GM19238 (cell line): ENCODE measurements at regions not wholly inside any gene's neighbourhood (a gene's known extent, or its start where the extent isn't known, plus 50 kb on each side); places are given as distances from the start of the nearest gene placed in this dataset.

Experiments
- DNase-seq: peaks from one replicate; pipeline ENCODE4 v3.0.0; 2011; ENCODE audit warnings: low spot score; ENCODE audit not compliant: insufficient read length

GRCh38 chr16:5874899-5875298 lies 777.3 kb upstream of the EEF2KMT start:
- DNase-seq, result no peak

- no peak for DNase-seq
These were observed 775.6 kb upstream of the EEF2KMT start for GRCh38 chr16:5873221-5873620.

GRCh38 chr16:5870886-5871691 lies 773.5 kb upstream of the EEF2KMT start:
- no peak for DNase-seq

GRCh38 chr16:5867250-5867649 lies 769.7 kb upstream of the EEF2KMT start:
- no peak for DNase-seq

- DNase-seq, result no peak
These were observed 767.6 kb upstream of the EEF2KMT start for GRCh38 chr16:5865236-5865635.

- no peak for DNase-seq
These were observed 765.5 kb upstream of the EEF2KMT start for GRCh38 chr16:5863071-5863606.

GRCh38 chr16:5862103-5862840 lies 764.7 kb upstream of the EEF2KMT start:
- DNase-seq, result no peak

GRCh38 chr16:5861241-5861640 lies 763.6 kb upstream of the EEF2KMT start:
- no peak for DNase-seq

- DNase-seq, result no peak
These were observed 760.6 kb upstream of the EEF2KMT start for GRCh38 chr16:5858180-5858579.

- no peak for DNase-seq
These were observed 756.4 kb upstream of the EEF2KMT start for GRCh38 chr16:5854027-5854426.

- no peak for DNase-seq
These were observed 754.6 kb upstream of the EEF2KMT start for GRCh38 chr16:5852151-5852550.

GRCh38 chr16:5851393-5851982 lies 753.9 kb upstream of the EEF2KMT start:
- no peak for DNase-seq

- no peak for DNase-seq
These were observed 753.2 kb upstream of the EEF2KMT start for GRCh38 chr16:5850632-5851392.

GRCh38 chr16:5845046-5845445 lies 747.5 kb upstream of the EEF2KMT start:
- DNase-seq, result no peak

GRCh38 chr16:5841974-5842373 lies 744.4 kb upstream of the EEF2KMT start:
- no peak for DNase-seq

- DNase-seq, result no peak
These were observed 741.1 kb upstream of the EEF2KMT start for GRCh38 chr16:5838725-5839124.

- no peak for DNase-seq
These were observed 740.5 kb upstream of the EEF2KMT start for GRCh38 chr16:5838071-5838470.

- no peak for DNase-seq
These were observed 739.5 kb upstream of the EEF2KMT start for GRCh38 chr16:5837007-5837670.

GRCh38 chr16:5835876-5836275 lies 738.3 kb upstream of the EEF2KMT start:
- DNase-seq, result no peak

- no peak for DNase-seq
These were observed 728.7 kb upstream of the EEF2KMT start for GRCh38 chr16:5826332-5826731.

- no peak for DNase-seq
These were observed 722.9 kb upstream of the EEF2KMT start for GRCh38 chr16:5820472-5820871.
